GM23338 (cell line): ENCODE measurements at regions not wholly inside any gene's neighbourhood (a gene's known extent, or its start where the extent isn't known, plus 50 kb on each side); places are given as distances from the start of the nearest gene placed in this dataset.
A peak's percentile ranks its signal among the peaks of the same experiment; 100 is the strongest.

Experiments
- CREB1 ChIP-seq: fragments of 250-450 bp; sonication (Bioruptor Pico); IDR thresholded peaks from 2 replicates; pipeline ENCODE4 v1.5.0; 2020; ENCODE audit warnings: low read depth, mild to moderate bottlenecking, moderate library complexity
- EZH2 ChIP-seq: fragments of 200-600 bp; sonication (generic); IDR thresholded peaks from one replicate; pipeline ENCODE4 v1.8.0; 2017; ENCODE audit warnings: antibody characterized with exemption, mild to moderate bottlenecking, low read depth; ENCODE audit not compliant: unreplicated experiment
- EZH2phosphoT487 ChIP-seq: fragments of 200-600 bp; sonication (generic); IDR thresholded peaks from one replicate; pipeline ENCODE4 v1.8.1; 2018; ENCODE audit warnings: antibody characterized with exemption; ENCODE audit not compliant: unreplicated experiment
- JUNB ChIP-seq: IDR thresholded peaks from one replicate; pipeline ENCODE4 v1.6.1; 2016; ENCODE audit warnings: antibody characterized with exemption; ENCODE audit not compliant: unreplicated experiment
- NANOG ChIP-seq: IDR thresholded peaks from 2 replicates; pipeline ENCODE4 v1.6.1; 2016; ENCODE audit warnings: antibody characterized with exemption, borderline replicate concordance
- POLR2AphosphoS5 ChIP-seq: IDR thresholded peaks from 2 replicates; pipeline ENCODE4 v1.6.1; 2016; ENCODE audit warnings: antibody characterized with exemption, low read depth
- STAT1 ChIP-seq: IDR thresholded peaks from one replicate; pipeline ENCODE4 v1.6.1; 2016; ENCODE audit warnings: antibody characterized with exemption; ENCODE audit not compliant: unreplicated experiment
- ZNF331 ChIP-seq: fragments of 250-450 bp; sonication (Bioruptor Pico); IDR thresholded peaks from 2 replicates; pipeline ENCODE4 v1.5.0; 2020; ENCODE audit warnings: low read depth, mild to moderate bottlenecking, moderate library complexity
- TF ChIP-seq, protein P1 (sequence below), 2 experiments: fragments of 200-600 bp in 1 of 2; sonication (generic) in 1 of 2; conservative IDR thresholded peaks; 2 replicates each; pipeline versions ENCODE4 v1.5.1 to v1.6.1; 2016 to 2017; ENCODE audit warnings: antibody characterized with exemption in 2 of 2, low read depth in 2 of 2, mild to moderate bottlenecking in 2 of 2, moderate library complexity in 1 of 2
- TF ChIP-seq, protein P2 (sequence below): fragments of 250-450 bp; sonication (Bioruptor Pico); IDR thresholded peaks from 2 replicates; pipeline ENCODE4 v1.5.0; 2020; ENCODE audit warnings: mild to moderate bottlenecking, moderate library complexity
- TF ChIP-seq, protein P3 (sequence below): IDR thresholded peaks from one replicate; pipeline ENCODE4 v1.6.1; 2018; ENCODE audit warnings: antibody characterized with exemption; ENCODE audit not compliant: unreplicated experiment
- TF ChIP-seq, protein P4 (sequence below): IDR thresholded peaks from 2 replicates; pipeline ENCODE4 v1.6.1; 2016; ENCODE audit warnings: antibody characterized with exemption

DNA sequence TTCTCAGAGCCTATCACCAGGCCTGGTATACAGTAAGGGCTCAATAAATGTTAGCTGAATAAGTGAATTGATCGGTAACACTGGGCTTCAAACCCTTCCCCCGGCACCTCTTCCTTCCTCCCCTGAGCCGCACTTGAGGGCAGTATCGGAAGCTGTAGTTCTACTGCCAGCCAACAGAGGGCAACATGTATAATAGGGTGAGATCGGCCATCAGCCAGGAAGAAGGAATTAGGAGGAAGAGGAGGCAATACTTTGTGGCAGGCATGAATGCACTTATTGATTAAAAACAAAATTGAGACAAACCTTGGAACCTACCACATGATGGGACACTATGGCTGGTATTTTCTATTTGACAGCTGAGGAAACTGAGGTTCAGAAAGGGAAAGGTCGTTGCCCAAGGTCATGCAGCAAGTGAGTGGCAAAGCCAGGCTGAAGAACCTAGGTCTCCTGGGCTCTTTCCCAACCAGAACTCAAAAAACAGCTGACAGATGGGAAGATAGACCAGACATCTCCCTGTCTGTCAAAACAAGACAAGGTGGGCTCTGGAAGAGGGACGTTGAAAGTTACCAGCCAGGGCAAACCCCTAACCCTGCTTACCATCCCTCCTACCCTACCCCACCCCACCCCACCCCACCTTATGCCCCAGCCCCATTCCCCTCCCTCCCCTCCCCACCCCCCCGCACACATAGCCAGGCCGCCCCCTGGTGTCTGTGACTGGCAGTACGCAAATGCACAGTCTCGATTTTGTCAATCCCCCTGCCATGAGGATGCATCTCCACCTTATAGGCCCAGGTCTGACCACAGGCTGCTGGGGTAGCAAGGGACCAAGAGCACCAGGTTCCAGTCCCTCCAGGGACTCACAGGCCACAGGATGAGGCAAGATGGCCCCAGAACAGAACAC lies 107.3 kb upstream of the RUNX3 start:
- TF ChIP-seq, protein P1, sequence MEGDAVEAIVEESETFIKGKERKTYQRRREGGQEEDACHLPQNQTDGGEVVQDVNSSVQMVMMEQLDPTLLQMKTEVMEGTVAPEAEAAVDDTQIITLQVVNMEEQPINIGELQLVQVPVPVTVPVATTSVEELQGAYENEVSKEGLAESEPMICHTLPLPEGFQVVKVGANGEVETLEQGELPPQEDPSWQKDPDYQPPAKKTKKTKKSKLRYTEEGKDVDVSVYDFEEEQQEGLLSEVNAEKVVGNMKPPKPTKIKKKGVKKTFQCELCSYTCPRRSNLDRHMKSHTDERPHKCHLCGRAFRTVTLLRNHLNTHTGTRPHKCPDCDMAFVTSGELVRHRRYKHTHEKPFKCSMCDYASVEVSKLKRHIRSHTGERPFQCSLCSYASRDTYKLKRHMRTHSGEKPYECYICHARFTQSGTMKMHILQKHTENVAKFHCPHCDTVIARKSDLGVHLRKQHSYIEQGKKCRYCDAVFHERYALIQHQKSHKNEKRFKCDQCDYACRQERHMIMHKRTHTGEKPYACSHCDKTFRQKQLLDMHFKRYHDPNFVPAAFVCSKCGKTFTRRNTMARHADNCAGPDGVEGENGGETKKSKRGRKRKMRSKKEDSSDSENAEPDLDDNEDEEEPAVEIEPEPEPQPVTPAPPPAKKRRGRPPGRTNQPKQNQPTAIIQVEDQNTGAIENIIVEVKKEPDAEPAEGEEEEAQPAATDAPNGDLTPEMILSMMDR (conservative IDR thresholded peaks at IDR 0.05; ENCODE audit: low read depth in 2 of 2): peak; percentile 67 to 77
- no peak for TF ChIP-seq JUNB
- TF ChIP-seq EZH2: no peak
- no peak for TF ChIP-seq CREB1
- TF ChIP-seq STAT1: no peak
- TF ChIP-seq, protein P2, sequence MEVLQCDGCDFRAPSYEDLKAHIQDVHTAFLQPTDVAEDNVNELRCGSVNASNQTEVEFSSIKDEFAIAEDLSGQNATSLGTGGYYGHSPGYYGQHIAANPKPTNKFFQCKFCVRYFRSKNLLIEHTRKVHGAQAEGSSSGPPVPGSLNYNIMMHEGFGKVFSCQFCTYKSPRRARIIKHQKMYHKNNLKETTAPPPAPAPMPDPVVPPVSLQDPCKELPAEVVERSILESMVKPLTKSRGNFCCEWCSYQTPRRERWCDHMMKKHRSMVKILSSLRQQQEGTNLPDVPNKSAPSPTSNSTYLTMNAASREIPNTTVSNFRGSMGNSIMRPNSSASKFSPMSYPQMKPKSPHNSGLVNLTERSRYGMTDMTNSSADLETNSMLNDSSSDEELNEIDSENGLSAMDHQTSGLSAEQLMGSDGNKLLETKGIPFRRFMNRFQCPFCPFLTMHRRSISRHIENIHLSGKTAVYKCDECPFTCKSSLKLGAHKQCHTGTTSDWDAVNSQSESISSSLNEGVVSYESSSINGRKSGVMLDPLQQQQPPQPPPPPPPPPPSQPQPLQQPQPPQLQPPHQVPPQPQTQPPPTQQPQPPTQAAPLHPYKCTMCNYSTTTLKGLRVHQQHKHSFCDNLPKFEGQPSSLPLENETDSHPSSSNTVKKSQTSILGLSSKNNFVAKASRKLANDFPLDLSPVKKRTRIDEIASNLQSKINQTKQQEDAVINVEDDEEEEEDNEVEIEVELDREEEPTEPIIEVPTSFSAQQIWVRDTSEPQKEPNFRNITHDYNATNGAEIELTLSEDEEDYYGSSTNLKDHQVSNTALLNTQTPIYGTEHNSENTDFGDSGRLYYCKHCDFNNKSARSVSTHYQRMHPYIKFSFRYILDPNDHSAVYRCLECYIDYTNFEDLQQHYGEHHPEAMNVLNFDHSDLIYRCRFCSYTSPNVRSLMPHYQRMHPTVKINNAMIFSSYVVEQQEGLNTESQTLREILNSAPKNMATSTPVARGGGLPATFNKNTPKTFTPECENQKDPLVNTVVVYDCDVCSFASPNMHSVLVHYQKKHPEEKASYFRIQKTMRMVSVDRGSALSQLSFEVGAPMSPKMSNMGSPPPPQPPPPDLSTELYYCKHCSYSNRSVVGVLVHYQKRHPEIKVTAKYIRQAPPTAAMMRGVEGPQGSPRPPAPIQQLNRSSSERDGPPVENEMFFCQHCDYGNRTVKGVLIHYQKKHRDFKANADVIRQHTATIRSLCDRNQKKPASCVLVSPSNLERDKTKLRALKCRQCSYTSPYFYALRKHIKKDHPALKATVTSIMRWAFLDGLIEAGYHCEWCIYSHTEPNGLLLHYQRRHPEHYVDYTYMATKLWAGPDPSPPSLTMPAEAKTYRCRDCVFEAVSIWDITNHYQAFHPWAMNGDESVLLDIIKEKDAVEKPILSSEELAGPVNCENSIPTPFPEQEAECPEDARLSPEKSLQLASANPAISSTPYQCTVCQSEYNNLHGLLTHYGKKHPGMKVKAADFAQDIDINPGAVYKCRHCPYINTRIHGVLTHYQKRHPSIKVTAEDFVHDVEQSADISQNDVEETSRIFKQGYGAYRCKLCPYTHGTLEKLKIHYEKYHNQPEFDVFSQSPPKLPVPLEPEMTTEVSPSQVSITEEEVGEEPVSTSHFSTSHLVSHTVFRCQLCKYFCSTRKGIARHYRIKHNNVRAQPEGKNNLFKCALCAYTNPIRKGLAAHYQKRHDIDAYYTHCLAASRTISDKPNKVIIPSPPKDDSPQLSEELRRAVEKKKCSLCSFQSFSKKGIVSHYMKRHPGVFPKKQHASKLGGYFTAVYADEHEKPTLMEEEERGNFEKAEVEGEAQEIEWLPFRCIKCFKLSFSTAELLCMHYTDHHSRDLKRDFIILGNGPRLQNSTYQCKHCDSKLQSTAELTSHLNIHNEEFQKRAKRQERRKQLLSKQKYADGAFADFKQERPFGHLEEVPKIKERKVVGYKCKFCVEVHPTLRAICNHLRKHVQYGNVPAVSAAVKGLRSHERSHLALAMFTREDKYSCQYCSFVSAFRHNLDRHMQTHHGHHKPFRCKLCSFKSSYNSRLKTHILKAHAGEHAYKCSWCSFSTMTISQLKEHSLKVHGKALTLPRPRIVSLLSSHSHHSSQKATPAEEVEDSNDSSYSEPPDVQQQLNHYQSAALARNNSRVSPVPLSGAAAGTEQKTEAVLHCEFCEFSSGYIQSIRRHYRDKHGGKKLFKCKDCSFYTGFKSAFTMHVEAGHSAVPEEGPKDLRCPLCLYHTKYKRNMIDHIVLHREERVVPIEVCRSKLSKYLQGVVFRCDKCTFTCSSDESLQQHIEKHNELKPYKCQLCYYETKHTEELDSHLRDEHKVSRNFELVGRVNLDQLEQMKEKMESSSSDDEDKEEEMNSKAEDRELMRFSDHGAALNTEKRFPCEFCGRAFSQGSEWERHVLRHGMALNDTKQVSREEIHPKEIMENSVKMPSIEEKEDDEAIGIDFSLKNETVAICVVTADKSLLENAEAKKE (CRISPR knock-in tag): no peak
- TF ChIP-seq POLR2AphosphoS5: no peak
- TF ChIP-seq EZH2phosphoT487: no peak
- TF ChIP-seq, protein P3, sequence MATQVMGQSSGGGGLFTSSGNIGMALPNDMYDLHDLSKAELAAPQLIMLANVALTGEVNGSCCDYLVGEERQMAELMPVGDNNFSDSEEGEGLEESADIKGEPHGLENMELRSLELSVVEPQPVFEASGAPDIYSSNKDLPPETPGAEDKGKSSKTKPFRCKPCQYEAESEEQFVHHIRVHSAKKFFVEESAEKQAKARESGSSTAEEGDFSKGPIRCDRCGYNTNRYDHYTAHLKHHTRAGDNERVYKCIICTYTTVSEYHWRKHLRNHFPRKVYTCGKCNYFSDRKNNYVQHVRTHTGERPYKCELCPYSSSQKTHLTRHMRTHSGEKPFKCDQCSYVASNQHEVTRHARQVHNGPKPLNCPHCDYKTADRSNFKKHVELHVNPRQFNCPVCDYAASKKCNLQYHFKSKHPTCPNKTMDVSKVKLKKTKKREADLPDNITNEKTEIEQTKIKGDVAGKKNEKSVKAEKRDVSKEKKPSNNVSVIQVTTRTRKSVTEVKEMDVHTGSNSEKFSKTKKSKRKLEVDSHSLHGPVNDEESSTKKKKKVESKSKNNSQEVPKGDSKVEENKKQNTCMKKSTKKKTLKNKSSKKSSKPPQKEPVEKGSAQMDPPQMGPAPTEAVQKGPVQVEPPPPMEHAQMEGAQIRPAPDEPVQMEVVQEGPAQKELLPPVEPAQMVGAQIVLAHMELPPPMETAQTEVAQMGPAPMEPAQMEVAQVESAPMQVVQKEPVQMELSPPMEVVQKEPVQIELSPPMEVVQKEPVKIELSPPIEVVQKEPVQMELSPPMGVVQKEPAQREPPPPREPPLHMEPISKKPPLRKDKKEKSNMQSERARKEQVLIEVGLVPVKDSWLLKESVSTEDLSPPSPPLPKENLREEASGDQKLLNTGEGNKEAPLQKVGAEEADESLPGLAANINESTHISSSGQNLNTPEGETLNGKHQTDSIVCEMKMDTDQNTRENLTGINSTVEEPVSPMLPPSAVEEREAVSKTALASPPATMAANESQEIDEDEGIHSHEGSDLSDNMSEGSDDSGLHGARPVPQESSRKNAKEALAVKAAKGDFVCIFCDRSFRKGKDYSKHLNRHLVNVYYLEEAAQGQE: no peak
- no peak for TF ChIP-seq NANOG
- TF ChIP-seq ZNF331 (CRISPR knock-in tag): no peak
- TF ChIP-seq, protein P4, sequence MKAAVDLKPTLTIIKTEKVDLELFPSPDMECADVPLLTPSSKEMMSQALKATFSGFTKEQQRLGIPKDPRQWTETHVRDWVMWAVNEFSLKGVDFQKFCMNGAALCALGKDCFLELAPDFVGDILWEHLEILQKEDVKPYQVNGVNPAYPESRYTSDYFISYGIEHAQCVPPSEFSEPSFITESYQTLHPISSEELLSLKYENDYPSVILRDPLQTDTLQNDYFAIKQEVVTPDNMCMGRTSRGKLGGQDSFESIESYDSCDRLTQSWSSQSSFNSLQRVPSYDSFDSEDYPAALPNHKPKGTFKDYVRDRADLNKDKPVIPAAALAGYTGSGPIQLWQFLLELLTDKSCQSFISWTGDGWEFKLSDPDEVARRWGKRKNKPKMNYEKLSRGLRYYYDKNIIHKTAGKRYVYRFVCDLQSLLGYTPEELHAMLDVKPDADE: no peak
